ENCODE measurements at regions not wholly inside any gene's neighbourhood (a gene's known extent, or its start where the extent isn't known, plus 50 kb on each side); places are given as distances from the start of the nearest gene placed in this dataset.

- Histone ChIP-seq H3K27me3 (no peaks in the 10 kb centered on the region), H3K4me1 (no peaks in the 10 kb centered on the region), H3K36me3 (no peaks in the 10 kb centered on the region), H3K9me3 (no peaks in the 10 kb centered on the region), H3K27ac (no peak overlapping the region), H3K4me3 (no peak overlapping the region)
- DNase-seq, result no peak
- no peak for TF ChIP-seq CTCF (IDR thresholded peaks at IDR 0.05)
- TF ChIP-seq POLR2A (IDR thresholded peaks at IDR 0.05), result no peak
These were observed 145.6 kb upstream of the UBASH3B start for GRCh38 chr11:122509899-122510298.

- Histone ChIP-seq H3K27me3 (no peaks in the 10 kb centered on the region), H3K4me1 (no peaks in the 10 kb centered on the region), H3K4me3 (no peak overlapping the region), H3K36me3 (no peaks in the 10 kb centered on the region), H3K9me3 (no peaks in the 10 kb centered on the region), H3K27ac (no peak overlapping the region)
- TF ChIP-seq CTCF (IDR thresholded peaks at IDR 0.05), result no peak
- no peak for TF ChIP-seq POLR2A (IDR thresholded peaks at IDR 0.05)
- no peak for DNase-seq
These were observed 146.4 kb upstream of the UBASH3B start for GRCh38 chr11:122509091-122509490.

- DNase-seq, result peak; percentile 35 to 82 (median 67)
- TF ChIP-seq POLR2A (IDR thresholded peaks at IDR 0.05) (no peak), CTCF (IDR thresholded peaks at IDR 0.05) (peak in 5 of 6 experiments; percentile 17 to 68 (median 65))
- no peaks in the 10 kb centered on the region for H3K36me3 ChIP-seq
- H3K9me3 ChIP-seq, result no peaks in the 10 kb centered on the region
- H3K27me3 ChIP-seq, result no peaks in the 10 kb centered on the region
- H3K27ac ChIP-seq, result no peak overlapping the region
- H3K4me1 ChIP-seq, result no peaks in the 10 kb centered on the region
- H3K4me3 ChIP-seq, result no peak overlapping the region
These were observed 150.1 kb upstream of the UBASH3B start for GRCh38 chr11:122505304-122506006.

- no peak for DNase-seq
- no peak overlapping the region for H3K27ac ChIP-seq
- H3K27me3 ChIP-seq, result no peaks in the 10 kb centered on the region
- TF ChIP-seq POLR2A (IDR thresholded peaks at IDR 0.05), result no peak
- TF ChIP-seq CTCF (IDR thresholded peaks at IDR 0.05), result no peak
- H3K4me1 ChIP-seq, result no peaks in the 10 kb centered on the region
- H3K4me3 ChIP-seq, result no peak overlapping the region
- H3K9me3 ChIP-seq, result no peaks in the 10 kb centered on the region
- no peaks in the 10 kb centered on the region for H3K36me3 ChIP-seq
These were observed 161.3 kb upstream of the UBASH3B start for GRCh38 chr11:122494221-122494620.

GRCh38 chr11:122491509-122491908 lies 164.0 kb upstream of the UBASH3B start:
- Histone ChIP-seq H3K36me3 (no peaks in the 10 kb centered on the region), H3K9me3 (no peaks in the 10 kb centered on the region), H3K4me3 (no peak overlapping the region), H3K27me3 (no peaks in the 10 kb centered on the region), H3K27ac (no peak overlapping the region), H3K4me1 (no peaks in the 10 kb centered on the region)
- no peak for DNase-seq
- TF ChIP-seq POLR2A (IDR thresholded peaks at IDR 0.05), result no peak
- no peak for TF ChIP-seq CTCF (IDR thresholded peaks at IDR 0.05)
